Rectal smooth muscle tissue (tissue), 1 donor: ENCODE measurements at regions not wholly inside any gene's neighbourhood (a gene's known extent, or its start where the extent isn't known, plus 50 kb on each side); places are given as distances from the start of the nearest gene placed in this dataset.

Experiments used
- H3K27ac ChIP-seq: one replicate; pipeline ENCODE4 v1.7.0; 2013; ENCODE audit warnings: low read depth, low read length, inconsistent platforms
- H3K27me3 ChIP-seq: one replicate; pipeline ENCODE4 v1.7.0; 2013; ENCODE audit warnings: low read length; ENCODE audit not compliant: control insufficient read depth, insufficient read depth
- H3K36me3 ChIP-seq: one replicate; pipeline ENCODE4 v1.7.0; 2013; ENCODE audit warnings: low read length; ENCODE audit not compliant: control insufficient read depth, insufficient read depth
- H3K4me1 ChIP-seq: one replicate; pipeline ENCODE4 v1.7.0; 2013; ENCODE audit warnings: low read length; ENCODE audit not compliant: control insufficient read depth, insufficient read depth
- H3K4me3 ChIP-seq: one replicate; pipeline ENCODE4 v1.7.0; 2013; ENCODE audit warnings: low read length
- H3K9ac ChIP-seq: one replicate; pipeline ENCODE4 v1.7.0; 2013; ENCODE audit warnings: low read length

DNA sequence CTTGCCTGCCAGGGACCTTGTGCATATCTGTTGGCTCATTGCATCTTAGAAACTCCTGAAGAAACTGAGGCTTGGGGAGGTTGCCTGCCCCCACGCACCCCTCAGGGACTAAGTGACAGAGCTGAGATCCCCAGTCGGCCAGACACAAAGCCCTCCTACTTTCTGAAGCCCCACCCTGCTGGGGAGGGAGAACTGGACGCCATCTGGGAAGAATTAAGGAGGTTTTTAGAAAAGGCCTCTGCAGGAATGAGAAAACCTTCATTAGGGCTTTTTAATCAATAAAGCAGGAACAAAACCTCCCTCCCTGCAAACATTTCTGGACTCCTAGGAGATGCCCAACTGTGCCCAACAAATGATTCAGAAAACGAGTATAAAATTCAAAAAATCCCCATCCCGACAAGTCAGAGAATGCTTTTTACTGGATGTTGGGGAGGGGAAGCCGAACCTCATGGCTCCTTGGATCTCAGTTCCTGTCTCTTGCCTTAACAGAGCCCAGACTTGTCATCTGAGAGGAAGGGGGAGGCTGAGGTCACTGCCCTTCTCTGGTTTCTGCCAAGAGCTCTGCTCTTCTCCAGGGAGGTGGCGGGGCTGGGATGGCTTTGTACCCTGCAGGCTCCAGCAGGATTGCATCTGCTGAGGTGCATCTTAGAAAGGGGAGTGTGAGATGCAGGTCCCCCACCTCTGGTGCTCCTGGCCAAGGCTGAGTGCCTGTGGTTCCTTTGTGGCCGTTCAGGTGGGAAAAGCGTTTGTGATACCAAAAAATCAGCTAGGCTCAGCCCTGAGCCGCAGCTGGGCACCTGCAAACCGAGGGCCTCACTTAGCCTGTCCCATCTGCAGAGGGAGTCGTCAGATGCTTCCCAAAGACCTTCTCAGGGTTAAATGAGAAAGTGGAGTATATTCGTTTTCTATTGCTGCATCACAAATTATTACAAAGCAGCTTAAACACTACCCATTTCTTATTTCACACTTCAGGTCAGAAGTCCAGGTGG lies 142.4 kb downstream of the ZFP36L2 start:
- Histone ChIP-seq H3K27me3 (no peaks in the 10 kb centered on the region), H3K36me3 (no peaks in the 10 kb centered on the region), H3K27ac (peak overlapping the region; percentile 94), H3K4me1 (peaks cover 57% of the 10 kb centered on the region), H3K9ac (no peak overlapping the region), H3K4me3 (peak overlapping the region; percentile 25)

DNA sequence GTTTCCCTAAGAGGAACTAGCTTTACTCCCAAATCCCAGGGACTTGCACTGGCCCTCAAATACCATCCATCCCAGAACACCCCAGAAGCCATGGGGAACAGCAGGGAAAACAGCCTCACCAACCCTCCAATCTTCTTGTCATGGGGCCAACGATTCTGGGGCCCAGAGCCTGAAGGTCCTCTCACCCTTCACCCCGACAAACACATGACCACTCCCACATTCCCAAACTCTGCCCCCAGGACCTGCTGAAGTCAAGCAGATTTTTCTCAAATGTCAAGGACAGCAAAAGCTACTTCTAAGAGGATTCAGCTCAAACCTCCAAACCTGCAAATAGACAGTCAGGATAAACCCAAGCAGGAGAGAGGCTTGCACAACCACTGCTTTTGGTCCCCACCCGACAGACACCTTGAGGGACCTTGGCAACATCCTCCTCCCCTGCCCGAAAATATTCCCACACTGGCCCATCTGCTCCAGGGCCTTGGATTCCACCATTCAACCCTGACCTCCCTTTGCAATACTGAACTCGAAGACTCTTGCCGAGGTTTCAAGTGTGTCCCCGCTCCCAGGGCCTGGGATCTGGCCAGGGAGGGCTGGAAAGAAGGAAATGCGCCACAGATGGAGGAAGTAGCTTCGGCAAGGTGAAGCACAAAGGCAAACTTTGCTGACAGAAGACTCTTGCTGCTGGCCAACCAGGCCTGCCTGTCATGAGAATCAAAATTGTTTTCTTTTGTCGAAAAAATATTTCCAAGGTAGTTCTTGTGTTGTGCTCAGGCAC lies 143.3 kb downstream of the ZFP36L2 start:
- Histone ChIP-seq H3K36me3 (no peaks in the 10 kb centered on the region), H3K9ac (no peak overlapping the region), H3K27me3 (no peaks in the 10 kb centered on the region), H3K4me1 (peaks cover 57% of the 10 kb centered on the region), H3K4me3 (no peak overlapping the region), H3K27ac (peak overlapping the region; percentile 94)

GRCh38 chr2:43082111-43082894 lies 144.1 kb downstream of the ZFP36L2 start:
- H3K4me3 ChIP-seq: no peak overlapping the region
- H3K9ac ChIP-seq: no peak overlapping the region
- H3K27ac ChIP-seq: peak overlapping the region; percentile 94
- H3K27me3 ChIP-seq: no peaks in the 10 kb centered on the region
- H3K4me1 ChIP-seq: peaks cover 54% of the 10 kb centered on the region
- H3K36me3 ChIP-seq: no peaks in the 10 kb centered on the region

DNA sequence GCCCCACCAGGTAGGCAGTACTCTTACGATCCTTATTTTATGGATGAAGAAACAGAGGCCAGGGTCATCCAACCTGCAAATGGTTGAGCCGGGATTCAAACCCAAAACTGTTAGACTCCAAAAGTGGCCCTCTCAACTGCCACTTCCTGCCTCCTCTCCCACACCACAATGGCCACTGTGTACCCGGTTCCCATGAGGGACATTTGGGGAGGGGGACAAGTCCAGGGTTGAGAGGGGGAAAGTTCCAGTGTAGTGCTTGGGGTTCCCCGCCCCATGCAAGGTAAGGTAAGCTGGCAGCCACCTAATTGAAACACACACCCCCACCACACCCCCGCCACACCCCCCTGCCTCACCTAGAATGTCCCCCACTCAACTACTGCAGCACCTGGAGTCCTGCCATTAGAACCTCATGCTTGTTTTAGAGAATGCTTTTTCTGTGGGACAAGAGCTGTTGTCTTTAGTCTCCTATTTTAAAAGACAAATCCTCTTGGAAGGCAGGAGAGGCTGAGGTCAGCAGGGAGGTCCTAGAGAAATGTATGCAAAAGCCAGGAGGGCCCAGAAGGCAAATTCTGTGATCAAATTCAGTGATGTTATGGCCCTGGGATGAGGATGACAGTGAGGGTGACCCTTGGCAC lies 145.2 kb downstream of the ZFP36L2 start:
- Histone ChIP-seq H3K27me3 (no peaks in the 10 kb centered on the region), H3K4me1 (peaks cover 45% of the 10 kb centered on the region), H3K4me3 (no peak overlapping the region), H3K27ac (peak overlapping the region; percentile 94), H3K36me3 (no peaks in the 10 kb centered on the region), H3K9ac (no peak overlapping the region)

DNA sequence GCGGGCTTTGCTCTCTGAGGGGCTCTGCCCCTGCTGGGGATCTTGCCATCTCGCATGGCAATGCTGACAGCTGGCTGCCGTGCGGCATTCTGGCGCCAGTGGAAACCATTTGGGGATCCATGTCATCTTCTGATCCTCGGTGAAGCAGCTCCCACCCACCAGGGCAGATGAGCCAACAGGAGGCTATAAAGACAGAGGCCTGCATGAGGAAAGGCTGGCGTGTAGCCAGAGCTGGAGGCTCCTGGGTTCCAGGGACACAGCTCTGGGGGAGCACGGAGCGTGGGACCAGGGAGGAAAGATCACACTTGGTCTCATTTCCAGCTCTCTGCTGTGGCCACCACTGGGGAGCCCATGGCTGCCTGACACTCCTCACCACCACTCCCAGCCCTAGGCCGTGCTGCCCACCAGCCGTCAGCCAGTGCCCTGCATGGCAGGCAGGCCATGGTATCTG lies 145.8 kb downstream of the ZFP36L2 start:
- Histone ChIP-seq H3K4me1 (peaks cover 48% of the 10 kb centered on the region), H3K36me3 (no peaks in the 10 kb centered on the region), H3K27me3 (no peaks in the 10 kb centered on the region), H3K4me3 (no peak overlapping the region), H3K27ac (no peak overlapping the region), H3K9ac (no peak overlapping the region)

GRCh38 chr2:43078781-43079755 lies 147.3 kb downstream of the ZFP36L2 start:
- H3K4me3 ChIP-seq: no peak overlapping the region
- no peak overlapping the region for H3K9ac ChIP-seq
- H3K27me3 ChIP-seq: no peaks in the 10 kb centered on the region
- H3K27ac ChIP-seq: no peak overlapping the region
- peaks cover 45% of the 10 kb centered on the region for H3K4me1 ChIP-seq
- H3K36me3 ChIP-seq: no peaks in the 10 kb centered on the region

- H3K27me3 ChIP-seq: no peaks in the 10 kb centered on the region
- no peak overlapping the region for H3K9ac ChIP-seq
- H3K27ac ChIP-seq: no peak overlapping the region
- peaks cover 39% of the 10 kb centered on the region for H3K4me1 ChIP-seq
- no peak overlapping the region for H3K4me3 ChIP-seq
- no peaks in the 10 kb centered on the region for H3K36me3 ChIP-seq
Observed at GRCh38 chr2:43078301-43078700, 148.1 kb downstream of the ZFP36L2 start.

- Histone ChIP-seq H3K9ac (no peak overlapping the region), H3K4me1 (peaks cover 34% of the 10 kb centered on the region), H3K4me3 (no peak overlapping the region), H3K36me3 (no peaks in the 10 kb centered on the region), H3K27ac (no peak overlapping the region), H3K27me3 (no peaks in the 10 kb centered on the region)
Observed at GRCh38 chr2:43077876-43078275, 148.5 kb downstream of the ZFP36L2 start.

DNA sequence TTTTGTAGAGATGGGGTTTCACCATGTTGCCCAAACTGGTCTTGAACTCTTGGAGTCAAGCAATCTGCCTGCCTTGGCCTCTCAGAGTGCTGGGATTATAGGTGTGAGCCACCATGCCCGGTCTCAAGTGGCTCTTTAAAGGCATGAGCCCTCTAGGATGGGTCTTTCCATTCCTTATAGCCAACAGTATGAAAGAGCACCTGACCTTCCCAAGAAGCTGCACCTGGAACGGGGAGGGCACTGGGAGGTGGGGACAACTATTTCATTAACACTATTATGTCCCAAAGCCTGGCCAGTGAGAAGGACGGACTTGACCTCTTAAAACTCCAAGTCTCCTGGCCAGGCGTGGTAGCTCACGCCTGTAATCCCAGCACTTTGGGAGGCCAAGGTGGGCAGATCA lies 149.7 kb downstream of the ZFP36L2 start:
- Histone ChIP-seq H3K4me1 (peaks cover 23% of the 10 kb centered on the region), H3K9ac (no peak overlapping the region), H3K36me3 (no peaks in the 10 kb centered on the region), H3K27ac (no peak overlapping the region), H3K4me3 (no peak overlapping the region), H3K27me3 (no peaks in the 10 kb centered on the region)

GRCh38 chr2:43075811-43076585 lies 150.4 kb downstream of the ZFP36L2 start:
- Histone ChIP-seq H3K4me1 (peaks cover 25% of the 10 kb centered on the region), H3K27me3 (no peaks in the 10 kb centered on the region), H3K9ac (no peak overlapping the region), H3K27ac (peak overlapping the region; percentile 47), H3K36me3 (no peaks in the 10 kb centered on the region), H3K4me3 (no peak overlapping the region)
